Neural progenitor cell (in vitro differentiated cells): ENCODE measurements at regions not wholly inside any gene's neighbourhood (a gene's known extent, or its start where the extent isn't known, plus 50 kb on each side); places are given as distances from the start of the nearest gene placed in this dataset.
A peak's percentile ranks its signal among the peaks of the same experiment; 100 is the strongest.

Source experiments
- DNase-seq: peaks from one replicate; pipeline ENCODE4 v3.0.0-alpha.2; 2016; ENCODE audit warnings: low spot score
- H2AFZ ChIP-seq: fragments of 200-600 bp; sonication (generic); replicated peaks from 2 replicates; pipeline ENCODE4 v1.6.1; 2016; ENCODE audit warnings: antibody characterized with exemption
- H3F3A ChIP-seq: fragments of 200-600 bp; sonication (generic); 2 replicates; pipeline ENCODE4 v1.6.1; 2016; ENCODE audit warnings: antibody characterized with exemption, low read depth
- H3K27ac ChIP-seq: fragments of 200-600 bp; sonication (generic); 2 replicates; pipeline ENCODE4 v1.5.1; 2016; ENCODE audit warnings: mild to moderate bottlenecking
- H3K27me3 ChIP-seq: fragments of 200-600 bp; sonication (generic); 2 replicates; pipeline ENCODE4 v1.6.1; 2016; ENCODE audit warnings: mild to moderate bottlenecking, moderate library complexity
- H3K36me3 ChIP-seq: fragments of 200-600 bp; sonication (generic); 2 replicates; pipeline ENCODE4 v1.5.1; 2016
- H3K4me1 ChIP-seq: fragments of 200-600 bp; sonication (generic); 2 replicates; pipeline ENCODE4 v1.6.1; 2016; ENCODE audit warnings: mixed run types
- H3K4me2 ChIP-seq: fragments of 200-600 bp; sonication (generic); 2 replicates; pipeline ENCODE4 v1.6.1; 2016
- H3K4me3 ChIP-seq: fragments of 200-600 bp; sonication (generic); 2 replicates; pipeline ENCODE4 v1.5.1; 2016
- H3K79me2 ChIP-seq: fragments of 200-600 bp; sonication (generic); 2 replicates; pipeline ENCODE4 v1.6.1; 2016; ENCODE audit warnings: low read depth
- H3K9ac ChIP-seq: fragments of 200-600 bp; sonication (generic); 2 replicates; pipeline ENCODE4 v1.6.1; 2016
- H3K9me3 ChIP-seq: fragments of 200-600 bp; sonication (generic); 2 replicates; pipeline ENCODE4 v1.5.1; 2016; ENCODE audit warnings: low read depth
- H4K20me1 ChIP-seq: fragments of 200-600 bp; sonication (generic); 2 replicates; pipeline ENCODE4 v1.6.1; 2016; ENCODE audit warnings: low read depth
- H3K27ac Mint-ChIP-seq: 3 replicates; pipeline ENCODE4 v1.8.0; 2021; ENCODE audit warnings: mixed read lengths
- H3K27me3 Mint-ChIP-seq: 2 replicates; pipeline ENCODE4 v1.8.0; 2022; ENCODE audit warnings: low read depth, mild to moderate bottlenecking, inconsistent platforms, moderate library complexity, mixed read lengths; ENCODE audit not compliant: insufficient read depth
- H3K36me3 Mint-ChIP-seq: 3 replicates; pipeline ENCODE4 v1.8.0; 2021; ENCODE audit warnings: mixed read lengths
- H3K4me1 Mint-ChIP-seq: 3 replicates; pipeline ENCODE4 v1.8.0; 2021; ENCODE audit warnings: mixed read lengths
- H3K4me3 Mint-ChIP-seq: 3 replicates; pipeline ENCODE4 v1.8.0; 2021; ENCODE audit warnings: mild to moderate bottlenecking, moderate library complexity, mixed read lengths
- H3K9me3 Mint-ChIP-seq: 3 replicates; pipeline ENCODE4 v1.8.0; 2020; ENCODE audit warnings: mixed read lengths
- EZH2 ChIP-seq: fragments of 200-600 bp; sonication (generic); IDR thresholded peaks from 2 replicates; pipeline ENCODE4 v1.6.1; 2017; ENCODE audit warnings: antibody characterized with exemption, mild to moderate bottlenecking, moderate library complexity
- EZH2phosphoT487 ChIP-seq: fragments of 200-600 bp; sonication (generic); IDR thresholded peaks from 2 replicates; pipeline ENCODE4 v1.6.1; 2017; ENCODE audit warnings: antibody characterized with exemption
- TF ChIP-seq, protein P1 (sequence below): fragments of 200-600 bp; sonication (generic); IDR thresholded peaks from 2 replicates; pipeline ENCODE4 v1.5.1; 2017; ENCODE audit warnings: antibody characterized with exemption, mild to moderate bottlenecking

DNA sequence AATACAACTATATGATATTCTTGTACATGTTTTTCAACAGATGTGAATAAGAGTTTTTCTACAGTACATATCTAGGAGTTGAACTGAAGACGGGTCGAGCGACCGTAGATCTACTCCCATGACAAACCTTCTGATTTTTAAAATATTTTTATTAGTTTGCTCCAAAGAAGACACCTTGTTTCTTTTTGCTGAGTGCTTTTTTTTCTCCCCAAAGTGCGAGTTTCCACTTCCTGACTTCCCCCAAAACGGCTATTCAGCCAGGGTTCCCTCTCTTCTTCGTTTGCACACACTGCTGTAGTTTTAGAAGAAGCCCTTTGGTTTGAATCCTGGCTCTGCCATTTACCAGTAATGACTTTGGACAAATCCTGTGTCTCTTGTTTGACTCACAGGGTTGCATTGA is 241.7 kb upstream of the MAF start:
- Mint-ChIP-seq H3K4me3 (no peak overlapping the region), H3K4me1 (peaks cover 4% of the 10 kb centered on the region), H3K27ac (no peak overlapping the region), H3K27me3 (no peaks in the 10 kb centered on the region), H3K36me3 (no peaks in the 10 kb centered on the region), H3K9me3 (peaks cover 3% of the 10 kb centered on the region)
- H3K9ac ChIP-seq = no peak overlapping the region
- H3K27me3 ChIP-seq = no peaks in the 10 kb centered on the region
- no peak overlapping the region for H3K4me3 ChIP-seq
- H3F3A ChIP-seq = no peaks in the 10 kb centered on the region
- no peak for TF ChIP-seq EZH2phosphoT487
- TF ChIP-seq, protein P1, sequence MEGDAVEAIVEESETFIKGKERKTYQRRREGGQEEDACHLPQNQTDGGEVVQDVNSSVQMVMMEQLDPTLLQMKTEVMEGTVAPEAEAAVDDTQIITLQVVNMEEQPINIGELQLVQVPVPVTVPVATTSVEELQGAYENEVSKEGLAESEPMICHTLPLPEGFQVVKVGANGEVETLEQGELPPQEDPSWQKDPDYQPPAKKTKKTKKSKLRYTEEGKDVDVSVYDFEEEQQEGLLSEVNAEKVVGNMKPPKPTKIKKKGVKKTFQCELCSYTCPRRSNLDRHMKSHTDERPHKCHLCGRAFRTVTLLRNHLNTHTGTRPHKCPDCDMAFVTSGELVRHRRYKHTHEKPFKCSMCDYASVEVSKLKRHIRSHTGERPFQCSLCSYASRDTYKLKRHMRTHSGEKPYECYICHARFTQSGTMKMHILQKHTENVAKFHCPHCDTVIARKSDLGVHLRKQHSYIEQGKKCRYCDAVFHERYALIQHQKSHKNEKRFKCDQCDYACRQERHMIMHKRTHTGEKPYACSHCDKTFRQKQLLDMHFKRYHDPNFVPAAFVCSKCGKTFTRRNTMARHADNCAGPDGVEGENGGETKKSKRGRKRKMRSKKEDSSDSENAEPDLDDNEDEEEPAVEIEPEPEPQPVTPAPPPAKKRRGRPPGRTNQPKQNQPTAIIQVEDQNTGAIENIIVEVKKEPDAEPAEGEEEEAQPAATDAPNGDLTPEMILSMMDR = no peak
- TF ChIP-seq EZH2 = no peak
- H3K36me3 ChIP-seq = no peaks in the 10 kb centered on the region
- no peak overlapping the region for H2AFZ ChIP-seq
- H3K9me3 ChIP-seq = no peaks in the 10 kb centered on the region
- no peak overlapping the region for H3K4me2 ChIP-seq
- no peaks in the 10 kb centered on the region for H3K79me2 ChIP-seq
- H3K27ac ChIP-seq = no peak overlapping the region
- H4K20me1 ChIP-seq = no peaks in the 10 kb centered on the region
- no peak for DNase-seq
- no peaks in the 10 kb centered on the region for H3K4me1 ChIP-seq

DNA sequence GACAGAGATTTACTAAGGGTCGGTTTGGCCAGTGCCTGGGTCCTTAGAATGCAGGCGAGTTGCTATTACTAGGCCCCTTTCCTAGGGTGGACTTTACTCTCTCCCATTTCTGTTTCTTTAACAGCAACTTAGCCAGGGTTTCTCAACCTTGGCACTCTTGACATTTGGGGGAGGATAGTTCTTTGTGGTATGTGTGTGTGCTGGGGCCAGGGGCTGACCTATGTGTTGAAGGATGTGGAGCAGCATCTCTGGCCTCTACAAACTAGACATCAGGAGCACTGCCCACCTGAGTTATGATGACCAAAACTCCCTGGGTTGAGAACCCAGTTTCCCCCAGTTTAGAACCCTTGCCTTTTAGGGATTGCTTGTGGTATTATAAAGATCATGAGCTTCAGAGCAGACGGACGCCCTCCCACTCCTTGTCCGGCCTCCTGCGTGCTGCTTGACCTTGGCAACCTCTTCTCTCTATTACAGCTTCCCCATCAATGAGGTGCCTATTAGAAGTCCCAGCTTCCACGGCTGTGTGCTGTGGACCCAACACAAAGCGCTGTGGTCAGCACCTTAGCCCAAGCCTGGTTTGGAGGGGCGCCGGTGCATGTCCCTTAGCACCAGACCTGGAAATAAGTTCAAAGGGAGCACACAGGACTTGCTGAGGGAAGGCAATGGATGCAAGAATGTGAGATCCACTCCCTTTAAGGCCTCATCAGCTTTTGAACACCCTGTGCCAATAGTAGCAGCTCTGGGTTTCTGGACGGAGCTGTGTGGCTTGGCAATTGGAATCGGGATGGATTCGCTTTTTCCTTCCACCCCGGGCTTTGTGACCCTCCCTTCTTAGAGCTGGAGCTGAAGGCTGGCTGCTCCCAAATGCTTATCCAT is 239.2 kb upstream of the MAF start:
- Histone ChIP-seq H3F3A (no peaks in the 10 kb centered on the region), H3K9ac (no peak overlapping the region), H4K20me1 (no peaks in the 10 kb centered on the region), H3K79me2 (no peaks in the 10 kb centered on the region), H3K9me3 (no peaks in the 10 kb centered on the region), H3K27me3 (no peaks in the 10 kb centered on the region), H3K27ac (no peak overlapping the region), H3K4me3 (no peak overlapping the region), H3K4me2 (no peak overlapping the region), H3K4me1 (no peaks in the 10 kb centered on the region), H3K36me3 (no peaks in the 10 kb centered on the region), H2AFZ (peak overlapping the region; percentile 50)
- Mint-ChIP-seq H3K27me3 (no peaks in the 10 kb centered on the region), H3K9me3 (peaks cover 3% of the 10 kb centered on the region), H3K27ac (no peak overlapping the region), H3K4me1 (no peaks in the 10 kb centered on the region), H3K36me3 (no peaks in the 10 kb centered on the region), H3K4me3 (no peak overlapping the region)
- TF ChIP-seq EZH2phosphoT487 (no peak), EZH2 (no peak)
- TF ChIP-seq, protein P1 = no peak
- no peak for DNase-seq

DNA sequence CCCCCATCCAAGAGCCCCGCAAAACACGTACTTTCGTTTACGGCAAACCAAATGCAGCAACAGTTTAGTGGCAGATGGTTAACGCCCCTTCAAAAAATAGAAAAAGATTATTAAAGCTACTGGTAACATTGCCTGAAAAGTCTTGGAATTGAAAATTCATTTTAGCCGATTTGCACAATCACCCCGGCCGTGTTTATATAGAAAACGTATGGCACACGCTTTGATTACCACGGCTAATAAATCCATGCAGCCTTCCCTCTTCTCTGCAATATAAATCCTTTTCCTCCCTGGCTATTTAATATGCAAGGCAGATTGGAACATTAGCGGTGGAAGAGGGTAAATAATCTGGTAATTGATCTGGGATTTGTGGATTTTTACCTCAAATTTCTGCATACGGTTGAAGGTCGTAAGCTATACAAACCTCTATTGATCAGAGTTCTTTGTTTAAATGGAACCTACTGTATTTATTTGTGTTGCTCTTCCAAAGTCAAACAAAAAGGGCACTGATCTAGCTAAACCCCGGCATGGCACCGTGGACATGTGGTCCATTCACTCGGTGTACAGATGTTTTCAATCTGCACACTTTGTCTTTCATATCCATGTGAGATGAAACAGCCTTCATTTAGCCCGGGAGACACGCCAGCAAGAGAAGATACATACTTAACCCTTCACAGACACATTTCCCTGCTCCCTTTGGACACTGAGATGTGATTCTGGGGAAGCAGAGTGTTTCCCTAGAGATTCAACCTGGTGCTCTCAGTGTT is 238.1 kb upstream of the MAF start:
- Histone ChIP-seq H3K79me2 (no peaks in the 10 kb centered on the region), H3K4me3 (no peak overlapping the region), H3K27me3 (no peaks in the 10 kb centered on the region), H2AFZ (no peak overlapping the region), H3K4me2 (no peak overlapping the region), H3K27ac (no peak overlapping the region), H3K36me3 (no peaks in the 10 kb centered on the region), H3K9me3 (no peaks in the 10 kb centered on the region), H3K9ac (no peak overlapping the region), H3K4me1 (no peaks in the 10 kb centered on the region), H4K20me1 (no peaks in the 10 kb centered on the region), H3F3A (no peaks in the 10 kb centered on the region)
- H3K27me3 Mint-ChIP-seq = no peaks in the 10 kb centered on the region
- peaks cover 3% of the 10 kb centered on the region for H3K9me3 Mint-ChIP-seq
- H3K27ac Mint-ChIP-seq = no peak overlapping the region
- H3K4me3 Mint-ChIP-seq = no peak overlapping the region
- TF ChIP-seq EZH2 (no peak), EZH2phosphoT487 (no peak)
- TF ChIP-seq, protein P1 = no peak
- no peaks in the 10 kb centered on the region for H3K4me1 Mint-ChIP-seq
- DNase-seq = no peak
- no peaks in the 10 kb centered on the region for H3K36me3 Mint-ChIP-seq
